Stimulated activated CD4-positive, alpha-beta T cell treated with anti-CD3 and anti-CD28 coated beads, Interleukin-4, amount 100 ng/mL, for 48 hours (primary cell): ENCODE measurements at regions not wholly inside any gene's neighbourhood (a gene's known extent, or its start where the extent isn't known, plus 50 kb on each side); places are given as distances from the start of the nearest gene placed in this dataset.

ENCODE experiments used
- DNase-seq, 2 donors: peaks; one replicate each; pipeline ENCODE4 v3.0.0-alpha.2; 2020; ENCODE audit warnings: low read depth in 2 of 2

- peak in 1 of 2 donors; percentile 16 for DNase-seq
Measured at GRCh38 chr9:95822583-95823431, 52.7 kb upstream of the ERCC6L2 start.

DNA sequence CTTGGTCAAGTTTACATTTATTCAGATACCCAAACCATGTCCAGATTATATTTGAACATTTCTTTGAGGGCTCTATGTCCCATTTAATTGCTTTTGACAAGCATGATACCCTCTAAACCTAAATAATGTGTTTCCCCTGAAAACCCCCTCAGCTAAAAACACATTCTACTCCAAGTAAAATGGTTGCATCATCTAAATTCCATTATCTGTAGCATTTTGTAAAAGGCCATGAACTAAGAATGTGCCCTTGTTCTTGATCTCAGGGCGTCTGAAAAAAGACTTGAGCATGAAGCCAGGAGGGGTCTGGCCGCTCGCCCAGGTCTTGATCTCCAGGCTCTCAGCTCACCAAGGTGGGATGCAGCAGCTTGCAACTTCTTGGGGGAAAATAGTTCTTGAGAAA lies 53.5 kb upstream of the ERCC6L2 start:
- DNase-seq = no peak

- DNase-seq = no peak
Measured at GRCh38 chr9:95820074-95820473, 55.4 kb upstream of the ERCC6L2 start.

- no peak for DNase-seq
Measured at GRCh38 chr9:95819636-95820035, 55.9 kb upstream of the ERCC6L2 start.

- DNase-seq = no peak
Measured at GRCh38 chr9:95817205-95817604, 58.3 kb upstream of the ERCC6L2 start.

GRCh38 chr9:95816716-95817115 lies 58.8 kb upstream of the ERCC6L2 start:
- DNase-seq = no peak

GRCh38 chr9:95815961-95816360 lies 59.5 kb upstream of the ERCC6L2 start:
- no peak for DNase-seq

DNA sequence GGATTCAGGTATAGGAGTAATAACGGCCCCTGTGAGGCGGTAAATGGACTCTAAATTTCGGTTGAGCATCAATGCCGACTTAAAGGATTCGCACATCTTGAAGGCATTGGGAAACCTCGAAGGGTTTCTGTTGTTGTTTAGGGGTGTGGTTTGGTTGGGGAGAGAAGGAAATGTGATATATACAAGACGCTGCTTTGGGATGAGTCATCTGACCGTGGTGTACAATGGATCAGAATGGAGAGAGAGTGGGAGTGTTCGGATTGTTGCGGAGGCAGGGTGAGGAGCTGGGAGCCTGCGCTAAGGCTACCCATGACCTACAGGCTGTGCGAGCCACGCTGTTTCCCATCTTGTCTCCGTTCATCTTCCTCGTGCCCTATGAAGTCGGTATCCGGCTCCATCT lies 60.4 kb upstream of the ERCC6L2 start:
- DNase-seq = no peak

DNA sequence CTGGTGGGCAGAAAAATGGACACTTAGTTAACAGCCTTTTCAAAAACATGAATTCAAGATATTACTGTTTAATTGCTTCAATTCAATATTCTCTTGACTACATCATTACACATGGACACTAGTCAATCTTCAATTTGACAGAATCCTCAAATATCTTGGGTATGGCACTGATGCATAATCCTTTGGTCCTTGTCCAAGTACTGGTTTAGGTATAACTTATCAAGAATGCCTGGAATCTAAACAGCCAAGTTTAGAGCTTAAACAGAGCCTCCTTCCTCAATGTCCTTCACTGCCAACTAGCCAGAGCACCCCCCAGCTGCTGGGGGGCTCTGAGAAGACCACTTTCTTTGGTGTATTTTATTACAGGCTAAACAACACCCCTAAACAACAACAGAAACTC lies 61.6 kb upstream of the ERCC6L2 start:
- no peak for DNase-seq

DNA sequence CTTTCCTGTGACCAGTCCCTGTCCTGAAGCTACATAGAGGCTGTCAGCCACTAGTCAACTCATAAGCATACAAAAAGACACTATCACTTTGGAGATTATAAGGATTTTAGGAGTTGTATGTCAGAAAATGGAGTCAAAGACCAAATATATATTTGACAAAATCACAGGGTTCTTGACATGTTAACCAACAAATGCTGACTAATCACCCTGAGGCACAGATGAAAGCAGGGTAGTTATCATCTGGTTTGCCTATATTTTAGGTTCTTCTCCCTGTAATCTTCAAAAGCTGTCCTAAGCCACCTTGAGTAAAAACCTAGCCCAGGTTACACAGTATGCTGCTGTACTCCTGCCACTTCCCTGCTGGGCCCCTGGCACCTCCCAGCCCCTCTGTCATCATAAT lies 64.7 kb upstream of the ERCC6L2 start:
- DNase-seq = no peak

GRCh38 chr9:95810133-95810532 lies 65.4 kb upstream of the ERCC6L2 start:
- DNase-seq = no peak

- no peak for DNase-seq
Measured at GRCh38 chr9:95809686-95810085, 65.8 kb upstream of the ERCC6L2 start.

DNA sequence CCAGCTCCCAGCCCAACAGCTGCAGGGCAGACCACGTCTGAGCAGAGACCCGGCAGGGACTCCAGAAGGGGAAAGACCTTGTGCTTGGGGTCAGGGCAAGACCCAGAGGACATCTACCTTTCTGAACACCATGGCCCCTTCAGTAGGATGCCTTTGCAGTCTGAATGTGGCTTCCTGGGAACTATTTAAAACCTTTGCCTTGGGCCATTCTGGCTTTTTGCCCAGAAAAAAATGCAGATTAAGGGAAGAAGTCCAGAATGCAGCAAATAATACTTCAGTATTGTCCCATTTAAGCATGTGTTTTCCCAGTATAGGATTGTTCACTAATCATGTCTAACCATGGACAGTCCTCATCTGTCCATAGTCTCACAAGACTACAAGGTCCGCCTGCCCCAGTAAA lies 67.5 kb upstream of the ERCC6L2 start:
- DNase-seq = no peak

GRCh38 chr9:95807326-95807947 lies 68.1 kb upstream of the ERCC6L2 start:
- DNase-seq = no peak

DNA sequence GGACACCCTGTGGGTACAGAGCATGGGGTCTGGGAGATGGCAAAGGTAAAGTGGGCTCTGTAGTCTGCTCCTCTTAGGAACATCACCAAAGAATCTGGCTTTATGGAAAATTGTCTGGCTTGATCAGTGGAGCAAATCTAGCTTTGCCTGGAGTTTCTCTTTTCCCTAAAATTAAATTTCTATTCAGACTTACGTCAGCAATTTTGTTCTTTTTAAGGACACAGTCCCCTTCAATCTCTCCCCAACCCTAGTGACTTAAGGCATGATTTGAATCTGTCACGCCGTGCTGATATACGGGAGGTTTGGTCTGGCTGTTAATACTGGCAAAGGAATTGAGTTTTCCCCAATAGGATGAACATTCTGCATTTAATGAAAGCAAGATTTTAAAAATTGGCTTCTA lies 72.3 kb upstream of the ERCC6L2 start:
- DNase-seq = no peak

GRCh38 chr9:95801797-95802196 lies 73.7 kb upstream of the ERCC6L2 start:
- DNase-seq = no peak

DNA sequence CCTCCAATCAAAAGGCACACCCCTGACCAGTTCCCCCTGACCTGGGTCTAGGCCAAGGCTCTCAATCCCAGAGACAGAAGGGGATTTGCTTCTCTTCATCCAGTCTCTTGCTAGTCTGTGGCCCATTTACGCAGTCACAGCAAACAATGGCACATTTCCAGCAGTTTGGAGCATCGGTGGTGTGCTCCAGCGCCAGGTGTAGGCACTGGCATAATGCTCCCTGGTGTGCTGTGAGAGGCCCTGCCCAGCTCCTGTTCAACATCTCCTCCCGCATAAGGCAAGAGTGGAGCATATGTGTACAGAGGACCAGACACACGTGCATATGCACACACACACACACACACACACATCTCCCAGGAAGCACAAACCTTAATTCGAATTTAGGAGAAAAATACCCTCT lies 79.5 kb upstream of the ERCC6L2 start:
- DNase-seq = no peak

DNA sequence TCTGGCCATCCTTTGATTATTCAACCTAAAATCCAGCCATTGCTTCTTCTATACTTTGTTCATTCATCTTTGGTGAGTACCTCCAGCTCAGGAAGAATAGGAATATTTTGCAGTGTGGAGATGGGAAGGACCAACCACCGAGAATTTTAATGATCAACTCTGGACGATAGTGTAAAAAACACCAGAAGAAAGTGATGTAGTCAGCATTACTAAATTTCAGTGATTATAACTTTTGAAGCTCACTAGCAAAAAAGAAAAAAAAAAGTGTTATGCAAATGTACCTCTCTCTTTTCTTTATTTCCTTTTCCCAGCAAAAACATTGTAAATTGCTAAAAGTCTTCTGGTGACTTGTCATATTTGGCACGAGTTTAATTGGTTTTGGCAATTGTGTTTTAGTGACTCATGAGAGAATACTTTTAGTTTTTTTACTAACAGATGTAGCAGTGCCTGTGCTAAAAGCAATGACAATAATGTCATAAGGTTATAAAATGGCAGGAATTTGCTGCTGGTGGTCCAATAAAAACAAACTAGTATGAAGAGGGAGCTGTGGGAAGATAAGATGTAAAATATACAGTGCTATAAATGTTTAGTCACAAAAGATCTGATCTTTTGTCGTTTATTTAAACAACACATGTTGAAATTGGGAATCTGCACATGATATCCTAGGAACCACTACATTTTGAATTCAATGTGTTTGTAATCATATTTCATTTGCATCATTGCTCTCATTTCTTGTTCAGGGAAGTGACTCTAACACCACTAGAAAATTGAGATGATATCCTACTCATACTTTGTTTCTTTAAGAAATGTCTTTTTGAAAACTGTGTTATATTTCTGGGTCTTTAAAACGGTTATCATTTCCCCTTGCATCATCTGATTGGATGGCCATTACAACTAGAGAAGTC lies 81.3 kb upstream of the ERCC6L2 start:
- DNase-seq = no peak

- DNase-seq = no peak
Measured at GRCh38 chr9:95791695-95792094, 83.8 kb upstream of the ERCC6L2 start.

GRCh38 chr9:95791286-95791685 lies 84.2 kb upstream of the ERCC6L2 start:
- DNase-seq = no peak

DNA sequence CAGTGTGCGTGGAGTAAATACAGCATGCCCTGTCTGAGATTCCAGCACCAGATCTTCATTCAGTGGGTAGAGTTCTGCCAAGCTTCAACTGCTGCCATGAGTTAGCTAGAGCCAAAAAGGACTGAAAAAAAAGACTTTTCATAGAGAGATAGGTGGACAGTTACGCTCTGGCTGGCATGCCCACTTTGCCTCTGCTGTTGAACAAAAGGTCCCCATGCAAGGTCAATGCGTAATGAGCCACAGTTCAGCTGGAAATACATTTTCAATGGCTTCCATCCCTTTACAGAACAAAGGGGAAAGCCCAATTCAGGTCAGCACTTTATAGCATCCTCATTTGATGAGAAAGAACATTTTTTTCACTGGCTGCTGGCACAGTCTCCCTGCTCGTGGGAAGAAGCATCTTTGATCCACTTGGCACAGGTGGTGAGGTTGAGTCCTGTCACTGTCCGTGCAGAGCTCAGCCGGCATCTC lies 86.9 kb upstream of the ERCC6L2 start:
- no peak for DNase-seq

- no peak for DNase-seq
Measured at GRCh38 chr9:95788021-95788420, 87.5 kb upstream of the ERCC6L2 start.
